ENCODE measurements at regions not wholly inside any gene's neighbourhood (a gene's known extent, or its start where the extent isn't known, plus 50 kb on each side); places are given as distances from the start of the nearest gene placed in this dataset.

DNA sequence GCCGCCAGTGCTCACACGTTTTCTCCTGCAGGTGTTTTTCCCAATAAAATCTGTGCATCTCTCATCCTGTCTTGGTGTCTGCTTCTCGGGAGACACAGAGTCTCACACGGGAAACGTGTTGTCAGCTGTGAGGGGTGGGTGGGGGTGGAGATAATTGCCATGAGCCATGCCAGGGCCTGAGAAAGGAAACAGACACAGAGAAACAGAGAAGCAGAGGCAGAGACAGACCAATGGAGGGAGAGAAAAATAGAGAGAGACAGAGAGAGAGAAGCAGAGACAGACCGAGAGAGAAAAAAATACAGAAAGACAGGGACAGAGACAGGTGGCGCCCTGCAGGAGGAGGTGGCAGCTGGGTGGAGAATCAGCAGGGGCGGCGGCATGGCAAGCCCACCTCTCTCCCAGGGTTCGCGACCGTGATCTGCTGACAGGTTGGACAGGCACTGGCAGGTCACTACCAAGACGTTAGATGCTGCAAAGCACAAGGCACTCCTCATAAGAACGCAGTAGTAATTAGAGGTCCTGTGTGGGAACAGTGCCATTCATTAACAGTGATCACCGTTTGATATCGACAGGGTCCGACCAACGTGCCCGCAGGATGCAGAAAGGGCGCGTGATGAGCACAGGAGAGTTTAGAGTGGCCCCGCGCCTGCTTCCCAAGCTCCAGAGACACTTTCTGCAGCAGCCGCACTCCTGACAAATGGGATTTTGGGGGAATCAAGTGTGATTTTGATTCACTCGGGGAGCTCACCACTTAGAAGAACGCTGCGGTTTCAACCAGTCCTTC lies 70.5 kb upstream of the INSIG1 start:
- CTCF ChIA-PET, result interaction anchor here (0.7 kb wide), 1 partner anchor 77 kb away, joined by 3 read pairs; no protein-coding TSS in a partner anchor
- H3K4me3 Mint-ChIP-seq, result no peak overlapping the region
- peaks cover 2% of the 10 kb centered on the region for H3K27me3 Mint-ChIP-seq
- H3K4me1 Mint-ChIP-seq, result peaks cover 2% of the 10 kb centered on the region
- H3K27ac Mint-ChIP-seq, result no peak overlapping the region
- H3K9me3 Mint-ChIP-seq (ENCODE audit: low read depth), result no peaks in the 10 kb centered on the region
- POLR2A ChIA-PET, result no interaction called here
- H3K36me3 Mint-ChIP-seq (ENCODE audit: low read depth), result no peaks in the 10 kb centered on the region
- ATAC-seq (no peak), DNase-seq (no peak)
- intact Hi-C loops (cut with DNase I, micrococcal nuclease), result no loop called here

DNA sequence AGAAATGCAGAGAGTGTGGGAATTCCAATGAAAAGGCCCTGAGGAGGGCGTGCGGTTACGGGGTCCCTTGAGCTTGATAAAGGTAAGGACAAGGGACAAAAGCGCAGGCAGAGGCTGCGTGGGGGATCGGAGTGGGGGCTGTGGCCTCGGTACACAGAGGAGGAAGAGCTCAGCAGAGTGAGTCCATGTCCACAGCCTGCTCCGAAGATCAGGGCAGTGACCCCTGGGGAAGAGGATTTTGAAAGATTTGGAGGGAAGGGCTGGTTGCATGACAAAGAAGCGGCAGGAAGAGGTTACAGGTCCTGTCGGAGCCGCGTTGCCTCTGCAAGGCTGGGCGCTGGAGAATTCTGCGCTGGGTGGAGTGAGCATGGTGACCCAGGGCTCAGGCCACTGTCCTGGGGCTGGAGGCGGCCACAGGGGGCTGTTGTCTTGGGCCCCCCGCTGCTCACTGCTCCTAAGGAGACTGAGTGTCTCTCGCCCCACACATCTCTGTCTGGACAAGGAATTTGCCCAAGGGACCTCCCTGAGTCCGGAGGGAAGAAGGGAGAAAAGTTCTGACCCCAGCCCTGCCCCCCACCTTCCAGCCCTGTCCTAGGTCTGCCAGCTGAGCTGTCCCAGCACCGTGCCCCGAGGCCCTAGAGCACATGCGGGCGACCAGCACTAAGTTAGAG lies 69.8 kb upstream of the INSIG1 start:
- no peak overlapping the region for H3K4me3 Mint-ChIP-seq
- H3K9me3 Mint-ChIP-seq (ENCODE audit: low read depth), result no peaks in the 10 kb centered on the region
- intact Hi-C loops (cut with DNase I, micrococcal nuclease), result no loop called here
- H3K27ac Mint-ChIP-seq, result no peak overlapping the region
- no peak for DNase-seq
- peaks cover 2% of the 10 kb centered on the region for H3K27me3 Mint-ChIP-seq
- ATAC-seq, result no peak
- ChIA-PET POLR2A (no interaction called here), CTCF (interaction anchor here (0.7 kb wide), 1 partner anchor 78 kb away, joined by 3 read pairs; no protein-coding TSS in a partner anchor)
- no peaks in the 10 kb centered on the region for H3K36me3 Mint-ChIP-seq (ENCODE audit: low read depth)
- H3K4me1 Mint-ChIP-seq, result no peaks in the 10 kb centered on the region

GRCh38 chr7:155228459-155228845 lies 69.2 kb upstream of the INSIG1 start:
- DNase-seq (no peak), ATAC-seq (no peak)
- no peak overlapping the region for H3K4me3 Mint-ChIP-seq
- H3K9me3 Mint-ChIP-seq (ENCODE audit: low read depth), result no peaks in the 10 kb centered on the region
- no peak overlapping the region for H3K27ac Mint-ChIP-seq
- no peaks in the 10 kb centered on the region for H3K4me1 Mint-ChIP-seq
- H3K27me3 Mint-ChIP-seq, result peaks cover 2% of the 10 kb centered on the region
- intact Hi-C loops (cut with DNase I, micrococcal nuclease), result no loop called here
- CTCF ChIA-PET, result interaction anchor here (0.8 kb wide), 1 partner anchor 71 kb away, joined by 3 read pairs; no protein-coding TSS in a partner anchor
- H3K36me3 Mint-ChIP-seq (ENCODE audit: low read depth), result no peaks in the 10 kb centered on the region
- POLR2A ChIA-PET, result no interaction called here

DNA sequence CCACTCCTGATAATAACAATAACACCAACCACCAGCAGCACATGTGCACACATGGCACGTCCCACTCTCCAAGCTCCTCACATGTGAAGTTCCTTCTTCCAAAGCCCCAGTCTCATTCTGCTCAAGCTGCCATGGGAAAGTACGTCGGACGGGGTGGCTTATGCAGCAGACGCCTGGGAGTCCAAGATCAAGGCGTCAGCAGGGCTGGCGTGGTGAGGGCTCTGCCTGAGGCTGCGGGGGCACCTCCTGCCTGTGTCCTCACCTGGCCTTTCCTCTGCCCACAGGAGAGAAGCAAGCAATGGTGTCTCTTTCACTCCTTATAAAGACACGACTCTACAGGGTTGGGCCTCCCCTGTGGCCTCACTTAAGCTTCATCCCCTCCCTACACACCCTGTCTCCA lies 68.8 kb upstream of the INSIG1 start:
- Mint-ChIP-seq H3K27ac (no peak overlapping the region), H3K4me3 (no peak overlapping the region), H3K27me3 (peaks cover 2% of the 10 kb centered on the region), H3K36me3 (ENCODE audit: low read depth) (no peaks in the 10 kb centered on the region), H3K4me1 (no peaks in the 10 kb centered on the region), H3K9me3 (ENCODE audit: low read depth) (no peaks in the 10 kb centered on the region)
- ATAC-seq, result no peak
- ChIA-PET POLR2A (no interaction called here), CTCF (interaction anchor here (0.8 kb wide), 2 partner anchors 10 to 70 kb away, joined by 3 read pairs; no protein-coding TSS in a partner anchor)
- DNase-seq, result no peak
- intact Hi-C loops (cut with DNase I, micrococcal nuclease), result no loop called here

- intact Hi-C loops (cut with DNase I, micrococcal nuclease), result no loop called here
- ChIA-PET CTCF (interaction anchor here (0.7 to 0.8 kb wide), 2 partner anchors 9 to 15 kb away, joined by 3 read pairs; no protein-coding TSS in a partner anchor), POLR2A (no interaction called here)
- DNase-seq (no peak), ATAC-seq (no peak)
- H3K27me3 Mint-ChIP-seq, result peaks cover 2% of the 10 kb centered on the region
- H3K4me1 Mint-ChIP-seq, result no peaks in the 10 kb centered on the region
- H3K36me3 Mint-ChIP-seq (ENCODE audit: low read depth), result no peaks in the 10 kb centered on the region
- H3K4me3 Mint-ChIP-seq, result no peak overlapping the region
- H3K9me3 Mint-ChIP-seq (ENCODE audit: low read depth), result no peaks in the 10 kb centered on the region
- H3K27ac Mint-ChIP-seq, result no peak overlapping the region
These were observed 68.0 kb upstream of the INSIG1 start for GRCh38 chr7:155229548-155230168.

- Mint-ChIP-seq H3K9me3 (ENCODE audit: low read depth) (no peaks in the 10 kb centered on the region), H3K27me3 (peaks cover 2% of the 10 kb centered on the region), H3K4me3 (no peak overlapping the region), H3K36me3 (ENCODE audit: low read depth) (no peaks in the 10 kb centered on the region), H3K27ac (no peak overlapping the region), H3K4me1 (no peaks in the 10 kb centered on the region)
- no peak for DNase-seq
- no peak for ATAC-seq
- CTCF ChIA-PET, result interaction anchor here (0.7 kb wide), 1 partner anchor 16 kb away, joined by 3 read pairs; no protein-coding TSS in a partner anchor
- POLR2A ChIA-PET, result no interaction called here
- intact Hi-C loops (cut with DNase I, micrococcal nuclease), result no loop called here
These were observed 67.5 kb upstream of the INSIG1 start for GRCh38 chr7:155230169-155230593.

DNA sequence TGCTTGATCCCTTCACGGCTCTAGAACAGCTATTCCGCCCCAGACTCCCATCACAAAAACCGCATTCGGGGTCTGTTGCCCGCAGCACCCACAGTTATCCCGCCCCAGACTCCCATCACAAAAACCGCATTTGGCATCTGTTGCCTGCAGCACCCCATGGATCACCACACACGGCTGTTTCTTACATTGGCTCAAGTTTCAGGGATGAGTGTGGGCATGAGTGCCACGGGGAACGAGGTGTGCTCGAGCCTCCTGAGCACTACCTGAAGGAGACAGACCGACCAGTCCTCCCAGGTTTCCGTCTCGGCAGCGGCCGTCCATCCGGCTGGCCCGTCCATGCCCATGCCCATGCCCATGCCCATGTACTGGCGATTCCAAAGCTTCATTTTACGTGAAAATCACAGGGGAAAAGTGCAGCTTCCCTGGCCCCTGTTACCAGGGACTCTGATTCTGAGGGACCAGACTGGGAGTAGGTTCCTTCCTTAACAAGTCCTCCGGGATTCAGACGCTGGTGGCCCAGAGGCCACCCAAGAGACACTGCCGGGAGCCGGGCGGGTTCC lies 66.4 kb upstream of the INSIG1 start:
- H3K36me3 Mint-ChIP-seq (ENCODE audit: low read depth), result no peaks in the 10 kb centered on the region
- no peaks in the 10 kb centered on the region for H3K4me1 Mint-ChIP-seq
- intact Hi-C loops (cut with DNase I, micrococcal nuclease), result no loop called here
- H3K4me3 Mint-ChIP-seq, result no peak overlapping the region
- POLR2A ChIA-PET, result no interaction called here
- peaks cover 1% of the 10 kb centered on the region for H3K27me3 Mint-ChIP-seq
- H3K27ac Mint-ChIP-seq, result no peak overlapping the region
- no peaks in the 10 kb centered on the region for H3K9me3 Mint-ChIP-seq (ENCODE audit: low read depth)
- no peak for ATAC-seq
- CTCF ChIA-PET, result no interaction called here
- DNase-seq, result no peak

DNA sequence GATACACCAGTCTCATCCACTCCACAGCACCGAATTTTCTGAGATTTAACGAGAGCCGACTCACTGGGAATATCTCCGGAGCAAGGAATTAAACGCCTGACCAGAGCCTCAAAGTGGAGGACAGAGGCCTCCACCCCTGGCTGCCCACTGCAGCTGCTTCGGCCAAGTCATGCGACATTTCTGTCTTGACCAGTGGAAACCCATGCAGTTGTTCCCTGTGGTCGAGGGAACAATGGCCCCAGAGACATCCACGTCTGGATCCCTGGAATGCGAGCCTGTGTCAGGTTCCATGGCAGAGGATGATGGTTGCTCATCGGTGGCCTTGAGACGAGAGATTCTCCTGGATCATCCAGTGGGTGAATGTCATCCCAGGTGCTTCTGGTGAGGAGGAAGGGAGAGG lies 65.7 kb upstream of the INSIG1 start:
- H3K4me1 Mint-ChIP-seq, result no peaks in the 10 kb centered on the region

DNA sequence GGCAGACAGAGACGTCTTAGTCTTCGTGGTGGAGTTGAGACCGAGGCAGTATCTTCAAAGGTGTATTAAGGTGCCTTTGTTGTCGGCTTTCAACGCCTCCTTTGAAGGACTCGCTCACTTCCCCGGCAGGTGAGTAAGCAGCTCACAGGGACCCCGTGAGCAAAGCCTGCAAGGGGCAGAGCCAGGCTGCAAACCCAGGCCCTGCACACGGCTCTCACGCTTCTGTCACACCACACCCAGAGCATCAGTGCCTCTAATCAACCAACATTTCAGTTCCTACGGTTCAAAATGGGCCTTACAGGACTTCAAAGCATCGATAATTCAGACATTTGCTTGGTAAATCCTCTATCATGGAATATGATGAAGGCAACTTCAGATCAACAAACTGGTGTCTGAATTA lies 64.8 kb upstream of the INSIG1 start:
- no peak for ATAC-seq
- Mint-ChIP-seq H3K36me3 (ENCODE audit: low read depth) (no peaks in the 10 kb centered on the region), H3K27me3 (peaks cover 5% of the 10 kb centered on the region), H3K4me3 (no peak overlapping the region), H3K9me3 (ENCODE audit: low read depth) (no peaks in the 10 kb centered on the region), H3K4me1 (no peaks in the 10 kb centered on the region), H3K27ac (no peak overlapping the region)
- ChIA-PET CTCF (interaction anchor here (0.7 kb wide), 1 partner anchor 32 kb away, joined by 3 read pairs; no protein-coding TSS in a partner anchor), POLR2A (no interaction called here)
- intact Hi-C loops (cut with DNase I, micrococcal nuclease), result no loop called here
- DNase-seq, result no peak

More for the DNA sequence above, 65.7 kb upstream of the INSIG1 start:
- Mint-ChIP-seq H3K27me3 (peaks cover 4% of the 10 kb centered on the region), H3K4me3 (no peak overlapping the region), H3K9me3 (ENCODE audit: low read depth) (no peaks in the 10 kb centered on the region), H3K36me3 (ENCODE audit: low read depth) (no peaks in the 10 kb centered on the region), H3K27ac (no peak overlapping the region)
- intact Hi-C loops (cut with DNase I, micrococcal nuclease), result no loop called here
- no peak for DNase-seq
- POLR2A ChIA-PET, result no interaction called here
- CTCF ChIA-PET, result no interaction called here
- ATAC-seq, result no peak

DNA sequence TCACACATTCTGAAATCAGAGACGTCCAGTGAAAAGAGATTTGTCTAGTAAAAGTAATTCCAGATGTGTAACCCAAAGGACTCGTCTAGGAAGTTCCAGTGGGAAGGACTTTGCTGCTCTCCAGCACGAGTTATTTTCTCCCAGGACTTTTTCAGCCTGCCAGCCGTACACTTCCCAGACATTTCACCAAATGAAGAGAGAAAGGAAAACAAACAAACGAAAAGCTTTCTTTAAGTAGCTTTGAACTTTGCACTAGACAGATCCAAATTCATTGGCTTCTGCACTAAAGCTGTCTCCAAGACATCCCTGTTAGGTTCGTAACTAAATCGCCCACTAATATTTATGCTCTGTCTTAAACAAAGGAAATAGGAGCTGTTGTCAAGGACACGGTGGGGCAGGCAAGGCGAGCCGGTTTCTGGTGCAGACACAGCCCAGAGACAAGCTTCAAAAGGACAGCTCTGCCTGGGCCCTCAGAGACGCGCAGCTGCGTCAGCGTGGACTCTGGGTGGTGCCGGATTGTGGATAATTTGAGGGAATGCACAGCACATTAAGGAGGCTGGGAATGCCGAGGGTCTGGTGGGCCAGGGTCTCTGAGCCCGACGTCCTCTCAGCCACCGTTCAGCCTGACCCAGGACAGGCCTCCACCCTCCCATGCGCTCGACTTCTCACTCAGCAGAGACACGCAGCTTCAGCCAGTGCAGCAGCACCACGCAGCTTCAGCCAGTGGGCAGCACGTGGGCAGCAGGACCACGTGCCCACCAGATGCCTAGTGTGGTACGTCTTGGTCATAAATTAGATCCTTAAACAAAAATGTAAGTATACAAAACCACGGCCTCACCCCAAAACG lies 64.1 kb upstream of the INSIG1 start:
- ChIA-PET POLR2A (no interaction called here), CTCF (interaction anchor here (0.6 kb wide), 1 partner anchor 56 kb away, joined by 3 read pairs; no protein-coding TSS in a partner anchor)
- Mint-ChIP-seq H3K36me3 (ENCODE audit: low read depth) (no peaks in the 10 kb centered on the region), H3K27ac (no peak overlapping the region), H3K27me3 (peaks cover 9% of the 10 kb centered on the region), H3K4me1 (no peaks in the 10 kb centered on the region), H3K9me3 (ENCODE audit: low read depth) (no peaks in the 10 kb centered on the region), H3K4me3 (no peak overlapping the region)
- intact Hi-C loops (cut with DNase I, micrococcal nuclease), result no loop called here
- DNase-seq (no peak), ATAC-seq (no peak)

DNA sequence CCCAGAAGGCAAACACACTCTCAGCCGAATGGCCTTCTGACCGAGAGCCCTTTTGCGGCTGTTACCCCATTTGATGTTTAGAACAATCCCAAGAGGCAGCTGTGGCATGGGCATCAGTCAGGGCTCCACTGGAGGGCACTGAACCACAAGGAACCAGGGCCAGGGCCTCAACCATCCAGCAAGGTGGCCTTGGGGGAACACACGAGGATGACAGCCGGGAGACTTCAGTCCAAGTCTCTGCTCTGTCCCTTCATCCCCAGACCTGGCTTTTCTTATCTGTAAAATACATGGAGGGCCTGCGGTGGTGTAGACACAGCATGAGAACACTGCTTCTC lies 63.6 kb upstream of the INSIG1 start:
- no peaks in the 10 kb centered on the region for H3K36me3 Mint-ChIP-seq (ENCODE audit: low read depth)
- no peaks in the 10 kb centered on the region for H3K4me1 Mint-ChIP-seq
- ChIA-PET CTCF (interaction anchor here (0.6 kb wide), 1 partner anchor 55 kb away, joined by 3 read pairs; no protein-coding TSS in a partner anchor), POLR2A (no interaction called here)
- DNase-seq (no peak), ATAC-seq (peak; percentile 42)
- peaks cover 12% of the 10 kb centered on the region for H3K27me3 Mint-ChIP-seq
- no peaks in the 10 kb centered on the region for H3K9me3 Mint-ChIP-seq (ENCODE audit: low read depth)
- no peak overlapping the region for H3K4me3 Mint-ChIP-seq
- intact Hi-C loops (cut with DNase I, micrococcal nuclease), result no loop called here
- H3K27ac Mint-ChIP-seq, result no peak overlapping the region
